Caco-2 (cell line): ENCODE measurements at regions not wholly inside any gene's neighbourhood (a gene's known extent, or its start where the extent isn't known, plus 50 kb on each side); places are given as distances from the start of the nearest gene placed in this dataset.

ENCODE experiments used
- BruUV-seq: library from RNA; stranded (reverse); fragments of 400-500 nt; replicated peaks from 2 replicates; lab custom pipeline; 2021; lab: Mats Ljungman, UMichigan
- CTCF ChIA-PET: fragments of 300-600 bp; sonication (Branson Sonifier 250); formaldehyde crosslinking; loops from one replicate; lab custom pipeline; 2022; ENCODE audit warnings: antibody characterized with exemption; lab: Charles Lee
- POLR2A ChIA-PET: fragments of 300-600 bp; sonication (Branson Sonifier 250); formaldehyde crosslinking; loops from one replicate; lab custom pipeline; 2022; ENCODE audit warnings: antibody characterized with exemption; lab: Charles Lee
- DNase-seq, 2 experiments: peaks; one replicate each; pipeline versions ENCODE4 v3.0.0 to v3.0.0-alpha.2; 2020 to 2022
- H3K27me3 ChIP-seq: replicated peaks from 2 replicates; pipeline ENCODE4 v1.6.0; 2011; ENCODE audit warnings: low read length; ENCODE audit not compliant: control insufficient read depth, insufficient read depth
- H3K36me3 ChIP-seq: 2 replicates; pipeline ENCODE4 v1.5.1; 2011; ENCODE audit warnings: low read length; ENCODE audit not compliant: control insufficient read depth, insufficient read depth
- H3K4me1 ChIP-seq: fragments of 250-450 bp; sonication (Bioruptor Pico); 2 replicates; pipeline ENCODE4 v1.5.1; 2020; ENCODE audit warnings: mild to moderate bottlenecking
- H3K4me3 ChIP-seq: 2 replicates; pipeline ENCODE4 v1.5.1; 2011; ENCODE audit warnings: low read depth, mild to moderate bottlenecking, control low read depth, low read length
- H3K9me3 ChIP-seq: fragments of 250-450 bp; sonication (Bioruptor Pico); 2 replicates; pipeline ENCODE4 v1.5.1; 2020; ENCODE audit warnings: mild to moderate bottlenecking, moderate library complexity
- H3K27ac Mint-ChIP-seq: one replicate; pipeline ENCODE4 v1.8.0; 2022; ENCODE audit warnings: mixed read lengths; ENCODE audit not compliant: unreplicated experiment
- H3K27me3 Mint-ChIP-seq: one replicate; pipeline ENCODE4 v1.8.0; 2022; ENCODE audit warnings: mixed read lengths; ENCODE audit not compliant: insufficient read depth, unreplicated experiment
- H3K36me3 Mint-ChIP-seq: one replicate; pipeline ENCODE4 v1.8.0; 2022; ENCODE audit warnings: mild to moderate bottlenecking, mixed read lengths; ENCODE audit not compliant: insufficient read depth, unreplicated experiment
- H3K4me1 Mint-ChIP-seq: one replicate; pipeline ENCODE4 v1.8.0; 2022; ENCODE audit warnings: low read depth, mixed read lengths; ENCODE audit not compliant: unreplicated experiment
- H3K4me3 Mint-ChIP-seq: one replicate; pipeline ENCODE4 v1.8.0; 2022; ENCODE audit warnings: mild to moderate bottlenecking, moderate library complexity, mixed read lengths; ENCODE audit not compliant: unreplicated experiment
- H3K9me3 Mint-ChIP-seq: one replicate; pipeline ENCODE4 v1.8.0; 2022; ENCODE audit warnings: mixed read lengths; ENCODE audit not compliant: unreplicated experiment
- intact Hi-C: fragments of 100-400 bp; cut with micrococcal nuclease; formaldehyde crosslinking; loops from one replicate; pipeline ENCODE4 v1.10.0; 2022; ENCODE audit not compliant: unreplicated experiment
- TF ChIP-seq, protein P1 (sequence below), 2 experiments: fragments of 200-600 bp in 1 of 2; IDR thresholded peaks; 1 replicate in 1 of 2; 2 replicates in 1 of 2; pipeline versions ENCODE4 v1.5.1 to v1.8.0; 2011 to 2022; ENCODE audit warnings: antibody characterized with exemption in 1 of 2, control low read depth in 1 of 2, inconsistent platforms in 1 of 2, low read depth in 1 of 2, low read length in 1 of 2, mild to moderate bottlenecking in 1 of 2, moderate library complexity in 1 of 2; ENCODE audit not compliant: insufficient read depth in 1 of 2, severe bottlenecking in 1 of 2, unreplicated experiment in 1 of 2

GRCh38 chr4:63036159-63036866, 1372.9 kb downstream of the TECRL start:
- H3K27me3 Mint-ChIP-seq, result no peaks in the 10 kb centered on the region

DNA sequence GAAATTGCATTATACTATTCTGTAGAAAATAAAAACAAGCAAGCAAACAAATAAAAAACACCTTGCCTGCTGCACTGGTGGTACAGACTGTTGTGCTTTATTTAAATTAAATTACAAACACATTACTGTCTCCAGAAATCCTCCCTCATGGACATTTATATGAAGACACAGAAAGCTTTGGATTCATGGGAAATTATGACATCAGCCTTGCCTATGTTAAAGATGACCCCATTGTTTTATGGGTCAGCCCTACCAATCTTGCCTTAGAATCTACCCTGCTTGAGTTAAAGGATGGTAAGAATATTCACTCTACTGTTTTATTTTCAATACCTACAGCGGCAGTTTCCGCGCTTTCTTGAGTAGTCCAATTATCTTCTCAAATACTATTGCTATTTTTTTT, 1379.9 kb downstream of the TECRL start:
- no peak overlapping the region for H3K4me3 ChIP-seq
- Mint-ChIP-seq H3K36me3 (no peaks in the 10 kb centered on the region), H3K4me3 (no peak overlapping the region), H3K27me3 (no peaks in the 10 kb centered on the region), H3K9me3 (no peaks in the 10 kb centered on the region), H3K27ac (no peak overlapping the region), H3K4me1 (no peaks in the 10 kb centered on the region)
- TF ChIP-seq, protein P1, sequence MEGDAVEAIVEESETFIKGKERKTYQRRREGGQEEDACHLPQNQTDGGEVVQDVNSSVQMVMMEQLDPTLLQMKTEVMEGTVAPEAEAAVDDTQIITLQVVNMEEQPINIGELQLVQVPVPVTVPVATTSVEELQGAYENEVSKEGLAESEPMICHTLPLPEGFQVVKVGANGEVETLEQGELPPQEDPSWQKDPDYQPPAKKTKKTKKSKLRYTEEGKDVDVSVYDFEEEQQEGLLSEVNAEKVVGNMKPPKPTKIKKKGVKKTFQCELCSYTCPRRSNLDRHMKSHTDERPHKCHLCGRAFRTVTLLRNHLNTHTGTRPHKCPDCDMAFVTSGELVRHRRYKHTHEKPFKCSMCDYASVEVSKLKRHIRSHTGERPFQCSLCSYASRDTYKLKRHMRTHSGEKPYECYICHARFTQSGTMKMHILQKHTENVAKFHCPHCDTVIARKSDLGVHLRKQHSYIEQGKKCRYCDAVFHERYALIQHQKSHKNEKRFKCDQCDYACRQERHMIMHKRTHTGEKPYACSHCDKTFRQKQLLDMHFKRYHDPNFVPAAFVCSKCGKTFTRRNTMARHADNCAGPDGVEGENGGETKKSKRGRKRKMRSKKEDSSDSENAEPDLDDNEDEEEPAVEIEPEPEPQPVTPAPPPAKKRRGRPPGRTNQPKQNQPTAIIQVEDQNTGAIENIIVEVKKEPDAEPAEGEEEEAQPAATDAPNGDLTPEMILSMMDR (IDR thresholded peaks at IDR 0.05; ENCODE audit: insufficient read depth in 1 of 2, low read depth in 1 of 2, low read length in 1 of 2, severe bottlenecking in 1 of 2, unreplicated experiment in 1 of 2), result no peak
- H3K36me3 ChIP-seq, result no peaks in the 10 kb centered on the region
- no TSS peak for BruUV-seq
- intact Hi-C loops, result no loop called here
- H3K9me3 ChIP-seq, result no peaks in the 10 kb centered on the region
- H3K27me3 ChIP-seq, result no peaks in the 10 kb centered on the region
- POLR2A ChIA-PET, result no interaction called here
- CTCF ChIA-PET, result no interaction called here
- DNase-seq, result no peak
- H3K4me1 ChIP-seq, result no peaks in the 10 kb centered on the region

More at GRCh38 chr4:63036159-63036866, 1372.9 kb downstream of the TECRL start:
- Mint-ChIP-seq H3K9me3 (no peaks in the 10 kb centered on the region), H3K4me1 (no peaks in the 10 kb centered on the region), H3K27ac (no peak overlapping the region), H3K36me3 (no peaks in the 10 kb centered on the region), H3K4me3 (no peak overlapping the region)
- TF ChIP-seq, protein P1 (IDR thresholded peaks at IDR 0.05; ENCODE audit: insufficient read depth in 1 of 2, low read depth in 1 of 2, low read length in 1 of 2, severe bottlenecking in 1 of 2, unreplicated experiment in 1 of 2), result no peak
- BruUV-seq, result no TSS peak
- DNase-seq, result no peak
- CTCF ChIA-PET, result no interaction called here
- no peak overlapping the region for H3K4me3 ChIP-seq
- H3K36me3 ChIP-seq, result no peaks in the 10 kb centered on the region
- H3K4me1 ChIP-seq, result no peaks in the 10 kb centered on the region
- no peaks in the 10 kb centered on the region for H3K27me3 ChIP-seq
- H3K9me3 ChIP-seq, result no peaks in the 10 kb centered on the region
- POLR2A ChIA-PET, result no interaction called here
- intact Hi-C loops, result no loop called here

DNA sequence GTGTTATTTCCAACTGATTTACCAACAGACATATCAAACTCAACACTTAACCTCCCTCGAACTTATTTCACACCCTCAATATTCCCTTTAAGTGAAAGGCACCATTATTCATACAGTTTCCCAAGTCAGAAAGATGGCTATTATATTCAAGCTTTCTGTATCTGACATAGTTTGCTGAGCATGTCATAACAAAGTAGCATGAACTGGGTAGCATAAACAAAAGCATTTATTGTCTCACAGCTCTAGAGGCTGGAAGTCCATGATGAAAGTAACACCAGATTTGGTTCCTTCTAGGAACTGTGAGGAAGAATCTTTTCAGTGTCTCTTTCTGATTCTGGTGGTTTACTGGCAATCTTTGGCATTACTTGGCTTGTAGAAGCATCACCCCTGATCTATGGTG, 1388.6 kb downstream of the TECRL start:
- Mint-ChIP-seq H3K4me1 (no peaks in the 10 kb centered on the region), H3K36me3 (no peaks in the 10 kb centered on the region), H3K9me3 (no peaks in the 10 kb centered on the region), H3K4me3 (no peak overlapping the region), H3K27ac (no peak overlapping the region), H3K27me3 (no peaks in the 10 kb centered on the region)
- Histone ChIP-seq H3K27me3 (no peaks in the 10 kb centered on the region), H3K36me3 (no peaks in the 10 kb centered on the region), H3K9me3 (no peaks in the 10 kb centered on the region), H3K4me1 (no peaks in the 10 kb centered on the region), H3K4me3 (no peak overlapping the region)
- TF ChIP-seq, protein P1 (IDR thresholded peaks at IDR 0.05; ENCODE audit: insufficient read depth in 1 of 2, low read depth in 1 of 2, low read length in 1 of 2, severe bottlenecking in 1 of 2, unreplicated experiment in 1 of 2), result no peak
- DNase-seq, result no peak
- no TSS peak for BruUV-seq
- ChIA-PET CTCF (no interaction called here), POLR2A (no interaction called here)
- intact Hi-C loops, result no loop called here
